ENCODE measurements at regions not wholly inside any gene's neighbourhood (a gene's known extent, or its start where the extent isn't known, plus 50 kb on each side); places are given as distances from the start of the nearest gene placed in this dataset.
"Not testable (repeated sequence)": the region's sequence is repeated elsewhere in the genome, so short reads cannot be mapped to it uniquely, and the experiment has no call there.

- H3K4me3 ChIP-seq (ENCODE audit: low read depth, low read length), result no peak overlapping the region
- no peak for DNase-seq (ENCODE audit: low read depth)
- no peak for TF ChIP-seq CTCF (IDR thresholded peaks at IDR 0.05; ENCODE audit: insufficient read depth, low read depth, low read length, missing control alignments)
Observed at GRCh38 chr3:22859618-22860017, 343.5 kb upstream of the UBE2E2 start.

- TF ChIP-seq CTCF (IDR thresholded peaks at IDR 0.05; ENCODE audit: insufficient read depth, low read depth, low read length, missing control alignments), result no peak
- no peak for DNase-seq (ENCODE audit: low read depth)
- H3K4me3 ChIP-seq (ENCODE audit: low read depth, low read length), result no peak overlapping the region
Observed at GRCh38 chr3:22861426-22861825, 341.7 kb upstream of the UBE2E2 start.

DNA sequence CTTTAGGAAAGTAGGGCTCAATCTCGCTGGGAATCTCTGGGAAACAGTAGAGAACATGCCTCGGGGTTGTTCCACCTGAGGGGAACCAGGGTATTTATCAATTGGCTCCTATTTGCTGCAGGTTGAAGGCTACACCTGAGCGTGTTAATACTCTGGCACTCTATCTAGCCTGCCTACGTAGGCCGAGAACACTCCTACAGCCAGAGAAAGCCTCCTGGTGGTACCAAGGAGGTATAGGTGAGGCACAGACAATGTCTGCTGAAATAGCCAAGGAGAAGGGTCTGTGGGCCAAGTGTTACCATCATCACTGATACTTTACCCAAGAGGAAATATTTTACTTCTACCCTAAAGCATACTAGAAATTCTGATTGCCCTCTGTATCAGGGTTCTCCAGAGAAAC, 341.0 kb upstream of the UBE2E2 start:
- DNase-seq (ENCODE audit: low read depth), result peak; percentile 4
- no peak for TF ChIP-seq CTCF (IDR thresholded peaks at IDR 0.05; ENCODE audit: insufficient read depth, low read depth, low read length, missing control alignments)
- no peak overlapping the region for H3K4me3 ChIP-seq (ENCODE audit: low read depth, low read length)

DNA sequence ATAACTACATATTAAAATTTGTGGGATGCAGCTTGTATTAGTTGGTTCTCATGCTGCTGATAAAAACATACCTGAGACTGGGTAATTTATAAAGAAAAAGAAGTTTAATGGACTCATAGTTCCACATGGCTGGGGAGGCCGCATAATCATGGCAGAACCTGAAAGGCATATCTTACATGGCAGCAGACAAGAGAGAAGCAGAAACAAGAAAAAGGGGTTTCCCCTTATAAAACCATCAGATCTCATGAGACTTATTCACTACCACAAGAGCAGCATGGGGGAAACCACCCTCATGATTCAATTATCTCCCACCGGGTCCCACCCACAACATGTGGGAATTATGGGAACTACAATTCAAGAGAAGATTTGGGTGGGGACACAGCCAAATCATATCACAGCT, 320.3 kb upstream of the UBE2E2 start:
- not testable (repeated sequence) for H3K4me3 ChIP-seq (ENCODE audit: low read depth, low read length); DNase-seq (ENCODE audit: low read depth)

- DNase-seq (ENCODE audit: low read depth), result no peak
- no peak for TF ChIP-seq CTCF (IDR thresholded peaks at IDR 0.05; ENCODE audit: insufficient read depth, low read depth, low read length, missing control alignments)
- no peak overlapping the region for H3K4me3 ChIP-seq (ENCODE audit: low read depth, low read length)
Observed at GRCh38 chr3:22885039-22885438, 318.1 kb upstream of the UBE2E2 start.

- TF ChIP-seq CTCF (IDR thresholded peaks at IDR 0.05; ENCODE audit: insufficient read depth, low read depth, low read length, missing control alignments), result no peak
- DNase-seq (ENCODE audit: low read depth), result no peak
- no peak overlapping the region for H3K4me3 ChIP-seq (ENCODE audit: low read depth, low read length)
Observed at GRCh38 chr3:22885574-22886341, 317.4 kb upstream of the UBE2E2 start.

GRCh38 chr3:22886439-22887068, 316.6 kb upstream of the UBE2E2 start:
- H3K4me3 ChIP-seq (ENCODE audit: low read depth, low read length), result no peak overlapping the region
- no peak for DNase-seq (ENCODE audit: low read depth)
- no peak for TF ChIP-seq CTCF (IDR thresholded peaks at IDR 0.05; ENCODE audit: insufficient read depth, low read depth, low read length, missing control alignments)
